ENCODE measurements at regions not wholly inside any gene's neighbourhood (a gene's known extent, or its start where the extent isn't known, plus 50 kb on each side); places are given as distances from the start of the nearest gene placed in this dataset.

- DNase-seq (ENCODE audit: low spot score) = no peak
Observed at GRCh38 chr1:36743286-36744005, 260.7 kb upstream of the CSF3R start.

GRCh38 chr1:36741066-36741465 lies 258.4 kb upstream of the CSF3R start:
- no peak for DNase-seq (ENCODE audit: low spot score)

- no peak for DNase-seq (ENCODE audit: low spot score)
Observed at GRCh38 chr1:36740446-36740845, 257.7 kb upstream of the CSF3R start.

- DNase-seq (ENCODE audit: low spot score) = no peak
Observed at GRCh38 chr1:36739703-36740289, 257.1 kb upstream of the CSF3R start.

GRCh38 chr1:36738245-36738644 lies 255.5 kb upstream of the CSF3R start:
- no peak for DNase-seq (ENCODE audit: low spot score)

GRCh38 chr1:36737767-36738166 lies 255.1 kb upstream of the CSF3R start:
- DNase-seq (ENCODE audit: low spot score) = no peak

- DNase-seq (ENCODE audit: low spot score) = no peak
Observed at GRCh38 chr1:36737038-36737555, 254.4 kb upstream of the CSF3R start.

- DNase-seq (ENCODE audit: low spot score) = no peak
Observed at GRCh38 chr1:36735939-36736730, 253.4 kb upstream of the CSF3R start.

- no peak for DNase-seq (ENCODE audit: low spot score)
Observed at GRCh38 chr1:36735436-36735835, 252.7 kb upstream of the CSF3R start.

GRCh38 chr1:36734356-36734755 lies 251.6 kb upstream of the CSF3R start:
- DNase-seq (ENCODE audit: low spot score) = no peak

GRCh38 chr1:36733748-36734147 lies 251.0 kb upstream of the CSF3R start:
- no peak for DNase-seq (ENCODE audit: low spot score)

- DNase-seq (ENCODE audit: low spot score) = no peak
Observed at GRCh38 chr1:36732015-36732356, 249.3 kb upstream of the CSF3R start.

GRCh38 chr1:36731226-36732014 lies 248.7 kb upstream of the CSF3R start:
- DNase-seq (ENCODE audit: low spot score) = no peak

- no peak for DNase-seq (ENCODE audit: low spot score)
Observed at GRCh38 chr1:36730599-36730998, 247.9 kb upstream of the CSF3R start.

- no peak for DNase-seq (ENCODE audit: low spot score)
Observed at GRCh38 chr1:36729716-36730510, 247.2 kb upstream of the CSF3R start.

GRCh38 chr1:36729289-36729688 lies 246.6 kb upstream of the CSF3R start:
- DNase-seq (ENCODE audit: low spot score) = no peak

- no peak for DNase-seq (ENCODE audit: low spot score)
Observed at GRCh38 chr1:36728846-36729245, 246.1 kb upstream of the CSF3R start.

- DNase-seq (ENCODE audit: low spot score) = no peak
Observed at GRCh38 chr1:36728051-36728450, 245.3 kb upstream of the CSF3R start.

GRCh38 chr1:36725151-36725550 lies 242.4 kb upstream of the CSF3R start:
- no peak for DNase-seq (ENCODE audit: low spot score)

- no peak for DNase-seq (ENCODE audit: low spot score)
Observed at GRCh38 chr1:36723813-36724212, 241.1 kb upstream of the CSF3R start.

GRCh38 chr1:36722871-36723270 lies 240.2 kb upstream of the CSF3R start:
- no peak for DNase-seq (ENCODE audit: low spot score)
